GM13976 (cell line): ENCODE measurements at regions not wholly inside any gene's neighbourhood (a gene's known extent, or its start where the extent isn't known, plus 50 kb on each side); places are given as distances from the start of the nearest gene placed in this dataset.

Experiments used
- DNase-seq: peaks from one replicate; pipeline ENCODE4 v3.0.0; 2012; ENCODE audit warnings: low spot score
- in situ Hi-C: fragments of 300-500 bp; cut with MboI; formaldehyde crosslinking; loops from one replicate; pipeline ENCODE4 v1.12.0; 2022; ENCODE audit warnings: low sequenced_read_pairs, mixed read lengths, inconsistent platforms; ENCODE audit not compliant: unreplicated experiment
- TF ChIP-seq, protein P1 (sequence below): IDR thresholded peaks from 2 replicates; pipeline ENCODE4 v1.5.1; 2012; ENCODE audit warnings: borderline replicate concordance, mild to moderate bottlenecking; ENCODE audit not compliant: insufficient read depth; ENCODE audit errors: extremely low read depth, missing control alignments, control extremely low read depth

DNA sequence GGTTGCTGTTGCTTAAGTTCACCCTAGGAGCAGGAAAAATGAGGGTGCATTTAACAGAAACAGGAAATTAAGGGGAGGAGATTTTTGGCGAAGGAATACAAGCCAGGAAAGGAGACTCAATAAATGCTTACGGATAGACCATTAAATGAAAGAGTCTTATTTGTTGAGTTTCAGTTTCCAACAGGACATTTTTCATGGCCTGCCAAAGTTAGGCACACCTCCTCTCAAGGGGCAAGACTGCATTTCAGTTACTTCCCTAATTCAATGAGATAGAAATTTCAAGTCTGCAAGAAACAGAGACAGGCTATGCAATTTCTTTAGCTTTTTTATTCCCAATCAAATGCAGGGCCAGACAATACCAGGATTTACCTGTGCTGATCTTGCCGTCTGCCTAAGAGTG lies 394.7 kb upstream of the KLHL29 start:
- TF ChIP-seq, protein P1, sequence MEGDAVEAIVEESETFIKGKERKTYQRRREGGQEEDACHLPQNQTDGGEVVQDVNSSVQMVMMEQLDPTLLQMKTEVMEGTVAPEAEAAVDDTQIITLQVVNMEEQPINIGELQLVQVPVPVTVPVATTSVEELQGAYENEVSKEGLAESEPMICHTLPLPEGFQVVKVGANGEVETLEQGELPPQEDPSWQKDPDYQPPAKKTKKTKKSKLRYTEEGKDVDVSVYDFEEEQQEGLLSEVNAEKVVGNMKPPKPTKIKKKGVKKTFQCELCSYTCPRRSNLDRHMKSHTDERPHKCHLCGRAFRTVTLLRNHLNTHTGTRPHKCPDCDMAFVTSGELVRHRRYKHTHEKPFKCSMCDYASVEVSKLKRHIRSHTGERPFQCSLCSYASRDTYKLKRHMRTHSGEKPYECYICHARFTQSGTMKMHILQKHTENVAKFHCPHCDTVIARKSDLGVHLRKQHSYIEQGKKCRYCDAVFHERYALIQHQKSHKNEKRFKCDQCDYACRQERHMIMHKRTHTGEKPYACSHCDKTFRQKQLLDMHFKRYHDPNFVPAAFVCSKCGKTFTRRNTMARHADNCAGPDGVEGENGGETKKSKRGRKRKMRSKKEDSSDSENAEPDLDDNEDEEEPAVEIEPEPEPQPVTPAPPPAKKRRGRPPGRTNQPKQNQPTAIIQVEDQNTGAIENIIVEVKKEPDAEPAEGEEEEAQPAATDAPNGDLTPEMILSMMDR, result no peak
- in situ Hi-C loops, result no loop called here
- DNase-seq, result no peak

DNA sequence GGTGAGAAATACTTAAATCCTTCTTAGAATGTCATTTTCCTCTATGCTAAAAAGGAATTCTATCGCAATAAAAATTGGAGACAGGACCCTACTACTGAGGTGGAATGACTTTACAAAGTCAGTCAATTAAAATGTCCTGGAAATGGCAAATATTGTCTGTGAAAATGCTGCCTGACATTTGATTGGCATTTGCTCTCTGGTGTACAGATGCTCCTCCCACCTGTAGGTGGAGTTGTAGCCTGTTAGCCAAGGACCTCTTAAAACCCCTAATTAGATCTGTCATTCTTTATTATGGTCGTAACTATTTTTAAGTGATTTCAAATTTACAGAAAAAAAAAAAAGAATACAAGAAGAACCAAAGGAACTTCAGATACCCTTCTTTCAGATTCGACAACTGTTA lies 393.1 kb upstream of the KLHL29 start:
- no peak for DNase-seq

DNA sequence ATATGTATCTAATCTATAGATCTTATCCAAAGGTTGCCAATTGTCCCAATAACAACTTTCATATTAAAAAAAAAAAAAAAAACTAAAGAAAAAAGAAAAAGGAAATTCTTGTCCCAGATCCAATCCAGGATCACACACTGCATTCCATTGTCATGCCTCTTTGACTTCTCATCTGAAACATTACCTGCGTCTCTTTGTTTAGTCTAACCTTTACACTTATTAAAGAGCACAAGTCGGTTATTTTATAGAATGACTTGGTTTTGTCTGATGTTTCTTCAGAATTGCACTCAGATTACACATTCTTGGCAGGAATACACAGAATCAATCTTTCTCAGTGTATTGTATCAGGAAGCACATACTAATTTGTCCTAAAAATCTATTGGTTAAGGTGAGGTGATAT lies 392.5 kb upstream of the KLHL29 start:
- no peak for DNase-seq
- TF ChIP-seq, protein P1, result no peak
- in situ Hi-C loops, result no loop called here

More for the DNA sequence above, 393.1 kb upstream of the KLHL29 start:
- TF ChIP-seq, protein P1, result no peak
- in situ Hi-C loops, result no loop called here

DNA sequence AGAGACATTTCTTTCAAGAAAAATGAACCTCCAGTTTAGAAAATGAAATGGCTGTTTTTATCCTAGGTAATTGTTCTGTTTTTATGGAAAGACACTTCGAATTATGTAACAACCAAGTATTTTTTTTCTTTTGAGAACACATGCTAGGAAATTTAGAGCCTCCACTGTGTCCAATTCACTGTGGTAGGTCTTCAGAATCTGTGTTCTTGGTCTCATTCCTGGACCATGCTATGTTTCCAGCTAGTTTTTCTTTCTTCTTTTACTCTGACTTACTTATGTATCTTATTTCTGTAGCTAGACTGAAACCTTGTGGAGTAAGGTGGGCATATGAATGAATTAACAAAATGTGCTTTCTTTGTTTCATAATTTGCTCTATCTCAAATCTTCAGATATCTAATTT lies 391.7 kb upstream of the KLHL29 start:
- TF ChIP-seq, protein P1, result no peak
- DNase-seq, result no peak
- in situ Hi-C loops, result no loop called here

DNA sequence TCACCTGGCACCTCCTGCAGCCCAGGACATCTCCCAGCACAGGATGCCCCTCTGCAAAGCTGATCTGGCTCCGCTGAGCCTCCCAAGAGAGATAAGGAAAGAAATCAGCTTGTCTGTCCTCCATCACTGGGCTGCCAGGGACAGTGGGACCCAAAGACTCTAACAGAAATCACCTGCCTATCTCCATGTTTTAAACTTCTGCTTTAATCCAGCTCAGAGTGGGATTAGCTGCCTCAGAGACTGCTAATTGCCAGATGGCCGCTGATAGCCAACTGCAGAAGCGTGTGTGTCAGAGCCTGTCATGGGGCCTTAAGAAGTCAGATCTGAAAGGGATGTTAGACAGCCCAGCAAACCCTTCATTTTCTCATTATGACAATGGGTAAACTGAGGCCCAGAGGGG lies 389.4 kb upstream of the KLHL29 start:
- no peak for DNase-seq
- in situ Hi-C loops, result no loop called here
- TF ChIP-seq, protein P1, result no peak

DNA sequence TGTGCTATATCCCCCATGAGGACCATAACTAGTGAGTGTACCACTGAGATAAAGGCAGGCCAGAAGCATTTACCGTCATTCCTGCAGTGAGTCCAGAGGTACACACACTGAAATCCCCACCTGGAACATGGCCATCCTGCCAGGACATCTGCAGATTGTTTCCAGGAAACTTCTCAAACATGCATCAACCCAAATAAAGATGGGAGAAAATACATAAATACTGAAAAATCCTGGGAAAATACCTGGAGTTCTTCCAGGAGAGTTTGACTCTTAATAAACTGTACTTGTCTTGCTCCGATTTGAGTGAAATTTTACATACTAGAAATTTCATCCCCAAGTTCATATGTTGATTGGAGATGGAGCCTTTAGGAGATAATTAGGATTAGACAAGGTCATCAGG lies 388.1 kb upstream of the KLHL29 start:
- TF ChIP-seq, protein P1, result no peak
- no peak for DNase-seq
- in situ Hi-C loops, result no loop called here

DNA sequence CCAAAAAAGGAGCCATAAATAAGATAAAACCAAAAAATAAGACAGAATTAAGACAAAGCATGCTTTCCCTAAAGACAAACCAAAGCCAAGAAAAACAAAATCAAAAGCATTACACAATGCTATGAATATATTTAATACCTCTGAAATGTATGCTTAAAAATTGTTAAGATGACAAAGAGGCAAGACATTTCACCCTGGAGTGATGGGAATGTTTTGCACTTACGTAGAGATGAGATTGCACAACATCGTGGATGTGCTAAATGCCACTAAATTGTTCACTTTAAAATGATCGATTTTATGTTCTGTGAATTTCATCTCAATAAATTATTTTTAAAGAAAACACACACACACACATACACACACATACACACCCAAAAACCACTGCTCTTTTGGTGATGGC lies 386.6 kb upstream of the KLHL29 start:
- TF ChIP-seq, protein P1, result no peak
- DNase-seq, result no peak
- in situ Hi-C loops, result no loop called here
